ENCODE measurements at regions not wholly inside any gene's neighbourhood (a gene's known extent, or its start where the extent isn't known, plus 50 kb on each side); places are given as distances from the start of the nearest gene placed in this dataset.

DNA sequence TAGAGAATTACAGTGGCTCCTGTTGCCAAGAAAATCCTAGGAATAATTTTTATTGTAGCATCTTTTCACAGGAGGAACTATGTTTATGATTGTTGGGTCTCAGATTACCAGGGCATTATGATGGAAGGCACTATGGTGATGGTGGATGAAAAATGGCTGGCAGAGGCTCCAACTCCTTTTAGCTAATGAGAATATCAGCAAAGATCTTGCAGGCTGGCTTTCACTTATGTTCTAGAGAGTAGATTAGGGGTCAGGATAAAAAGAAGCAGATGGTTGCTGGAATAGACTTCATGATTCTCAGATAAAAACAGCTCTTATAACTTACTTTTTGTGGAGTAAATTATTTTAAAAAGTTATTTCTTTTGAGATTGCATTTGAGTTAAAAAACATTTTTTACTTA, 501.9 kb downstream of the TRHDE start:
- no peak for TF ChIP-seq POLR2A (IDR thresholded peaks at IDR 0.05)
- TF ChIP-seq, protein P1, sequence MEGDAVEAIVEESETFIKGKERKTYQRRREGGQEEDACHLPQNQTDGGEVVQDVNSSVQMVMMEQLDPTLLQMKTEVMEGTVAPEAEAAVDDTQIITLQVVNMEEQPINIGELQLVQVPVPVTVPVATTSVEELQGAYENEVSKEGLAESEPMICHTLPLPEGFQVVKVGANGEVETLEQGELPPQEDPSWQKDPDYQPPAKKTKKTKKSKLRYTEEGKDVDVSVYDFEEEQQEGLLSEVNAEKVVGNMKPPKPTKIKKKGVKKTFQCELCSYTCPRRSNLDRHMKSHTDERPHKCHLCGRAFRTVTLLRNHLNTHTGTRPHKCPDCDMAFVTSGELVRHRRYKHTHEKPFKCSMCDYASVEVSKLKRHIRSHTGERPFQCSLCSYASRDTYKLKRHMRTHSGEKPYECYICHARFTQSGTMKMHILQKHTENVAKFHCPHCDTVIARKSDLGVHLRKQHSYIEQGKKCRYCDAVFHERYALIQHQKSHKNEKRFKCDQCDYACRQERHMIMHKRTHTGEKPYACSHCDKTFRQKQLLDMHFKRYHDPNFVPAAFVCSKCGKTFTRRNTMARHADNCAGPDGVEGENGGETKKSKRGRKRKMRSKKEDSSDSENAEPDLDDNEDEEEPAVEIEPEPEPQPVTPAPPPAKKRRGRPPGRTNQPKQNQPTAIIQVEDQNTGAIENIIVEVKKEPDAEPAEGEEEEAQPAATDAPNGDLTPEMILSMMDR (IDR thresholded peaks at IDR 0.05), result no peak

Data from tibial nerve (tissue), 3 donors.